NCI-H2196 treated with DMSO at 0.1 percent for 48 hours (cell line): ENCODE measurements at regions not wholly inside any gene's neighbourhood (a gene's known extent, or its start where the extent isn't known, plus 50 kb on each side); places are given as distances from the start of the nearest gene placed in this dataset.
A peak's percentile ranks its signal among the peaks of the same experiment; 100 is the strongest.
"Not testable (repeated sequence)": the region's sequence is repeated elsewhere in the genome, so short reads cannot be mapped to it uniquely, and the experiment has no call there.

Experiments
- DNase-seq: peaks from one replicate; lab custom pipeline; 2025; ENCODE audit not compliant: unreplicated experiment; lab: John Stamatoyannopoulos, UW

- DNase-seq: no peak
Measured at GRCh38 chr10:25076506-25077177, 60.2 kb downstream of the THNSL1 start.

DNA sequence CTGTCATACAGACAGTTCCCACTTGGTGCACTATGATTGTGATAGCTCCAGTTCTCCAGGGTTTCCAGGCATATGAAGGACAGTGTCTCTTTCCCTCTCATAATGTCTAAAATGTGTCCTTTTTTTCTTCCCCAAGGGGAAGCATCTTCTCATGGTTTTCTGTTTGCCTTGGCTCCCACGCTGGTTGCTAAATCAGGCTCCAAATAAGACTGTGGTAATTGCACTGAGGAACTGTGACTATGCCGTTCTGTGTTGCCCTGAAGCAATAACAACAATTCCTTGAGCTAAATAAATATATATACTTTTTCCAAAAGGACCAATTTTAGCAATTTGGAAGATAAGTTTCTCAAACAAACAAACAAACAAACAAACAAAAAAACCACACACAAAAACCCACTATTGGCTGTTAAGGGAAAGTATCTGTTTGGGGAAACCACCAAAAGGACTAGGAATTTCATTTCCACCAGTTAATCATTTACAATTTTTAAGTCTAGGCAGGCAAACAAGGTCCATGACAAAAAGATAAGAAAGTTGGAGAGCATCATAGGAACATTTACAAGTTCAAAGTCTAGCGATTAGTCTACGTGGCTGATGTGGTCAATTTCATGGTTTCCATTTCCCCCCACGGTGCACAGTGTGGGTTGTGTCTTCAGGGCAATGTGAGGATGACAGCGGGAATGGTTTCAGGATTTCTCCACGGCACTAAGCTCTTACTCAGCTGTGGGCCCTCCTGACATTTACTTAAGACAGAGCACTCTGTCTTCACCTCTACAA, 62.4 kb downstream of the THNSL1 start:
- no peak for DNase-seq

GRCh38 chr10:25080880-25081581, 64.6 kb downstream of the THNSL1 start:
- peak; percentile 49 for DNase-seq

DNA sequence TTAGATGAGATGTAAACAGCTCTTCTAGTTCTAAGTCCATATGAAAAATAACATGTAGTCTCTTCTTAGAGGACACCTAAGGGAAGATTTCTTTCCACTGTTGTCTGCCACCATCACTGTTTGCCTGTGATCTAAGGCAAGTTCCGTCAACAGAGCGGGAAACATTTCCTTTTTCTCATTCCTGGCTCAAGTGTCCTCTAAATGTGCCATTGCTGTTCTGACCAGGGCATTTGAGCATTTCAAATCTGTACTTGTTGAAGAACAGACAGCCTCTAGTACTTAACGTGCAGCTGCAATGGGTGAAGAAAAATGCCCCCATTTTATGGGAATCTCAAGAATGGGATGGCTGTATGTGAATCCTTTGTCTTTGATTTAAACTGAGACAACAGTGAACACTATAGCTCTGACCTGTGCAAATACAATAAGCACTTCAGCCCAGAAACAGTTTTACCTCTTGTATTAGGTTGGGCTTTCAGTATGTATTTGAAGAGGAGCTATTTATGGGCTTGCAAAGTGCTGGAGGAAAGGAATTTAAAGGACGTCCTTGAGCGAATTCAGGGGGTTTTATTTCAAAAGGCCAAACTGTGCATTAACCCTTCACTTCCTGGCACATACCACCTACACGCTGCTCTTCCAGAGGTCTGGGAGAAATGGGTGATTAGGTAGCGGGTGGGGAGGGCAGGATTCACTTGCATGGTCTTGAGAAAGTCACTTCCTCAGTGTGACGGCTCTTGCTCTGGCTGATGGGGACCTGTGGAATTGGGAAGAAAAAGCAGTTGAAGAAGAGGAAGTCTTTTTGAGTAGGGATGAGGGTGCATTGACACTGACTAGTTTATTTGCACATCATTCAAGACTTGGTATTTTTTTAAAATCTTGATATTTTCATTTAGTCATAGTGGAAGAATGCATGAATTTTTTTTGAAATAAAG, 66.1 kb downstream of the THNSL1 start:
- DNase-seq: no peak

DNA sequence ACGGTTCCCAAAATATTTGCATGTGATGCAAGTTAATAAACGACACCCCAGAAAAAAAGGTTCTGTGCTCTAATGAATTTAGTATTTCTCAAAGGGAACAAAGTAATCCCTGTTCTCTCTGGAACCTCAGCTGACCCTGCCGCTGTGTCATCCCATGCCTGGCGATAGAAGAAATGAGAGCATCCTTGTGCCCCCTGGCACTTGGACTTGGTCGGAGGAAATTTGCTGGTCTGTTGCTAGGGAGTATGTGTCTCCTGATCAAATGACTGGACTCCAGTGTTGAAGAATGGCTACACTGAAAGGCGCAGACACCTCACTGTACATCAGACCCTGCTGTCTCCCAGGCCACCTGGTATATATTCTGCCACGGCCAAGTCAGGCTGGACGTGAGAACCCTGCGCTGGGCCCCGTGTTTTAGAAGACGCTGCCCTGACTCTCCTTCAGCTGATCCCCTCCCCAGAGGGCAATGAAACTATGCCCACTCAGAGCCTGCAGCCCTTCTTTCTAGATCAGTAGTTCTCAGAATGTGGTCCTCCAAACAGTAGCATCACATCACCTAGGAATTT, 67.2 kb downstream of the THNSL1 start:
- no peak for DNase-seq

- no peak for DNase-seq
Measured at GRCh38 chr10:25084447-25084846, 68.0 kb downstream of the THNSL1 start.

- DNase-seq: no peak
Measured at GRCh38 chr10:25094590-25094989, 78.2 kb downstream of the THNSL1 start.

DNA sequence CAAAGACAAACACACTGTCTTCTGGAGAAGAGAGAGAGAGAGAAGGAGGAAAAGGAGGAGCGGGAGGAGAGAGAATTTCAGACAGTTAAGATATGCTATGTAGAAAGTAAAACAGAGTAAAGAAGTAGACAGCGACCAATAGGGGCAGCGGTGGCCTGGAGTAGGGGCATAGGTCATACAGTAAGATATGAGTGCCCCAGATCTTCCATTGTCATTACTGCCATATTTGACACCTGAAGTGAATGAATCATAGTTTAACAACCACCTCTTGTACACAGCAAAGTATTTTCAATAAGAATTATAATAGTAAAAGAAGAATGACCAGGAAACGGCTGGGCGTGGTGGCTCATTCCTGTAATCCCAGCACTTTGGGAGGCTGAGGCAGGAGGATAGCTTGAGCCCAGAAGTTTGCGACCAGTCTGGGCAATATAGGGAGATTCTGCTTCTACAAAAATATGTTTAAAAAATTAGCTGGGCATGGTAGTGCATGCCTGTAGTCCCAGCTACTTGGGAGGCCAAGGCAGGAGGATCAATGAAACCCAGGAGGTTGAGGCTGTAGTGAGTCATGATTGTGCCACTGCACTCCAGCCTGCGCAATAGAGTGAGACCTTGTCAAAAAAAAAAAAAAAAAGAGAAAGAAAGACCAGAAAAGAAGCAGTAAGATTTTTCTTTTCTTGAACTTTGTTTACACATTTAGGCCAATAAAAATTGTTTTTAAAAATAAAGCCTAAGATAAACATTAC, 77.0 kb upstream of the GPR158 start:
- DNase-seq: no peak

DNA sequence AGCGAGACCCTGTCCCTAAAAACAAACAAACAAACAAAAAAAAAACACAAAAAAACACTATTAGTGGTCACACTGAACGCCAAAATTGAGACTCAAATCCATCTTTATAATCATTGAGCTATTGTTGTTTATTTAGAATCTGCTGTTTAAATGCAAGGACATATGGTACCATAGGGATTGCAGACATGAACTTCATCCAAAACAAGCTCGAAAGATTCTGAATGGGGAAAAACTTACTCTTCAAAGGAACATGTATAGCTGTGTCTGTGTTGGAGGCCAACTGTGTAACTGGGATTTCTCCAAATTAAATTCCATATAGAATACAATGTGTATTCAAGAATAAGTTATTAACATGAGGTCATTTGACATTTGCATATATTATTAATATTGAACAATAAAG, 74.7 kb upstream of the GPR158 start:
- DNase-seq: no peak

DNA sequence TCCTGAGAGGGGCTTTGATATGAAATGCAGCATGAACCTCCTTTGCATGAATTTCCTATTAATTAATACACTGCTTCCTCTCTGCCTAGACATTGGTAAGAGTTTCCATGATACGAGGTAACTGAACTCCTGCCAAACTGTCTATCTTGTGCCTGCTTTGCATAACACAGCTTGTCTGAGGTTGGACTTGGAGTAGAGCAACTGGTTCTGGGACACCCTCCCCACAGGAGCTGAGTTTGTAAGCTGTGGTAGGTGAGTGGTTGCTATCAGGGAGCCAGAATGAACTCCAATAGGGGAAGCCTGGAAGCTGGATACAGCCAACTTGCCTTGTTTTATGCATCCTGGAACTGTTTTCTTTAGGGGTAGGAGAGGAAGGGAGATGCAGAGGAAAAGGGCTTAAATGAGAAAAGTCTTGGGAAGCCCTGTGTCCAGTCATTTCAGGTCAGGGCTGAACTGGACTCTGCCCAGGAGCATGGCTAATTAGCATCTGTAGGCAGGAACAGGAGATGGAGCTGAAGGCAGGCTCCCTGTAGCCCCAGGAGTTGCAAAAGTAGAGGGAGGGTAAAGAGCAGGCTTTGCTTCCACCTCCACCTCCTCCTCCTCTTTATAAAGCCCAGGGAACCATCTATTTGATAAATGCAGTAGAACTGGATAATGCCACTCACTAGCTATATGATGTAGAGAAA, 73.2 kb upstream of the GPR158 start:
- DNase-seq: no peak

DNA sequence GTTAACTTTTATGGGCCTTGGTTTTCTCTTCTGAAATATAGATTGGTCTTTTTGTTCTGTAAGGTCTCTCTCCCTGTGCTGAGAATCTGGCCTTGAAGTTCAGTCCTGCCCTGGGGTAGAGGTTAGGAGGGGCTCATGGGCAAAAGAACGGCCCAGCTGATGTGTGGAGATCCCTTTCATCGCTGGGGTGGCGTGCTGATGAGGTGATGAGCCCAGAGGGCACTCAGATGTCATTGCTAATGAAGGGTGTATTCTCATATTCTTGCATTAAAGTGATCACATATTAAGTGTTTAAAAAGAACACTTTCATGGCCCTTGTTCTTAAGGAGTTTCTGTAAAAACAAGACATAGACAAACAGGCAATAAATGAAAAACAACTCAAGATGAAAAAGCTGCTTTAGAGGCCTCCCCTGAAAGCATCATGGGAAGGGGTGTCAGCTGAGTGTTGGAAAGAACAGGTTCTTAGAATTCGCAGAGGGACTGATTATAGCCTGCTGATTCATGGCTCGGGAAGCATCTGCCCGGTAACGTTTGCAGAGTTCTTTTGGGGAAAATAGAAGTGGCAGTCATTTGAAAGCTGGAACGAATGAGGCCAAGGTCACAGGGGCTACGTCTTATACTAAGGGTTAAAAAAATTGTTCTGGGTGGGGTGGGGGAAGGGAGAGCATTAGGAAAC, 72.5 kb upstream of the GPR158 start:
- no peak for DNase-seq

DNA sequence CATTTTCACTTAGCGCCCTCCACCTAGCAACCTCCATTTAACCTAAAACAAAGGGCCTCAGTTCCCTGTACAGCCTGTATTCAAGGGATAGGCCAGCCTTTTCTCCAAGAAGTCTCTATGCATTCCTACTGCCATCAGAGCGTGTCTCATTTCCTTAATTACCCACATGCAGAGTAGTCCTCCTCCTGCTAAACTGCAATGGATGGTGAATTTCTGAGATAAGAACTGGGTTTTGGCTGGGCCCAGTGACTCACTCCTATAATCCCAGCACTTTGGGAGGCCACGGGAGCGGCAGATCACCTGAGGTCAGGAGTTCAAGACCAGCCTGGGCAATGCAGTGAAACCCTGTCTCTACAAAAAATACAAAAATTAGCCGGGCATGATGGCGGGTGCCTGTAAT, 71.1 kb upstream of the GPR158 start:
- DNase-seq: no peak

- DNase-seq: no peak
Measured at GRCh38 chr10:25104441-25104840, 70.4 kb upstream of the GPR158 start.

- no peak for DNase-seq
Measured at GRCh38 chr10:25105262-25105661, 69.5 kb upstream of the GPR158 start.

DNA sequence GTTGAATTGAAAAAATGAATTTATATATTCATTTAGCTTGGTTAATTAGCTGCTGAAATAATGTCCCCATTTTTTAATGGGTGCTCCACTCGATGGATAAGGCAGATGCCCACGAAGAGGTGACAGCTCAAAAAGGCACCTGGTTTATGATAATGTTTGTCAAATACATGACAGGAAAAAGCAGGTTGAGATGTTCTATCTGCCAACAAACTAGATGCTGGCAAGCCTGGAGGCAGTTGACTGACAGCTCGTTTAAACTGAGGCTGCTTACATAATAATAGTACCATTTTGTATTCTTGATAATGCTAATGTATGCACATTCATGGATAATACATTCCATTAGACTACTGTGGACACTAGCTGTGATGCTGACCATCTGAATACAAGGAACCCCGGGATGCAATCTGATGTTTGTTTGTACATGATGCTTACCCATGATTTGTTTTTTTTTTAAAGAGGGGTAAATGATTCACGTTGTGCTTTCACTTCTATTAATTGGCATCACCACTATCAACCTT, 69.0 kb upstream of the GPR158 start:
- DNase-seq: no peak

GRCh38 chr10:25107756-25108155, 67.0 kb upstream of the GPR158 start:
- DNase-seq: no peak

- not testable (repeated sequence) for DNase-seq
Measured at GRCh38 chr10:25109896-25110295, 64.9 kb upstream of the GPR158 start.

- DNase-seq: no peak
Measured at GRCh38 chr10:25112016-25112415, 62.8 kb upstream of the GPR158 start.
